Activated CD8-positive, alpha-beta T cell treated with anti-CD3 and anti-CD28 coated beads for 36 hours (primary cell): ENCODE measurements at regions not wholly inside any gene's neighbourhood (a gene's known extent, or its start where the extent isn't known, plus 50 kb on each side); places are given as distances from the start of the nearest gene placed in this dataset.
"Not testable (repeated sequence)": the region's sequence is repeated elsewhere in the genome, so short reads cannot be mapped to it uniquely, and the experiment has no call there.

Source experiments
- ATAC-seq: fragments of 200-7000 bp; cut with Tn5 transposase; one replicate; pipeline ENCODE4 v1.10.0; 2021; ENCODE audit warnings: mild to moderate bottlenecking, moderate library complexity
- CTCF ChIA-PET: fragments of 350-600 bp; sonication (Branson Sonifier 250); formaldehyde crosslinking; loops from one replicate; lab custom pipeline; 2021; ENCODE audit warnings: antibody characterized with exemption; lab: Charles Lee
- POLR2A ChIA-PET: fragments of 350-600 bp; sonication (Branson Sonifier 250); formaldehyde crosslinking; loops from one replicate; lab custom pipeline; 2021; ENCODE audit warnings: antibody characterized with exemption; lab: Charles Lee
- DNase-seq: peaks from one replicate; pipeline ENCODE4 v3.0.0-alpha.2; 2020
- H3K27ac Mint-ChIP-seq: one replicate; pipeline ENCODE4 v1.8.0; 2021; ENCODE audit warnings: mild to moderate bottlenecking, mixed read lengths
- H3K27me3 Mint-ChIP-seq: one replicate; pipeline ENCODE4 v1.8.0; 2021; ENCODE audit warnings: mixed read lengths
- H3K36me3 Mint-ChIP-seq: one replicate; pipeline ENCODE4 v1.8.0; 2021; ENCODE audit warnings: low read depth, mixed read lengths
- H3K4me1 Mint-ChIP-seq: one replicate; pipeline ENCODE4 v1.8.0; 2021; ENCODE audit warnings: low read depth, mixed read lengths
- H3K4me3 Mint-ChIP-seq: one replicate; pipeline ENCODE4 v1.8.0; 2021; ENCODE audit warnings: mild to moderate bottlenecking, moderate library complexity, mixed read lengths
- H3K9me3 Mint-ChIP-seq: one replicate; pipeline ENCODE4 v1.8.0; 2021; ENCODE audit warnings: mixed read lengths
- CTCF ChIP-seq: fragments of 200-600 bp; IDR thresholded peaks from one replicate; pipeline ENCODE4 v1.8.0; 2022; ENCODE audit warnings: antibody characterized with exemption, mild to moderate bottlenecking
- intact Hi-C: fragments of 100-400 bp; cut with micrococcal nuclease; formaldehyde crosslinking; loops from one replicate; pipeline ENCODE4 v1.10.0; 2022

- DNase-seq: no peak
- ChIA-PET POLR2A (no interaction called here), CTCF (no interaction called here)
- no peak for TF ChIP-seq CTCF
- no peaks in the 10 kb centered on the region for H3K4me1 Mint-ChIP-seq
- H3K4me3 Mint-ChIP-seq: no peak overlapping the region
- ATAC-seq: no peak
- H3K27ac Mint-ChIP-seq: no peak overlapping the region
- H3K27me3 Mint-ChIP-seq: no peaks in the 10 kb centered on the region
- peaks cover 22% of the 10 kb centered on the region for H3K9me3 Mint-ChIP-seq
- intact Hi-C loops: no loop called here
- H3K36me3 Mint-ChIP-seq: peaks cover 8% of the 10 kb centered on the region
These were observed 665.7 kb upstream of the TBL1XR1 start for GRCh38 chr3:177862962-177863491.

- DNase-seq, POLR2A ChIA-PET, H3K4me1 Mint-ChIP-seq, intact Hi-C loops, H3K4me3 Mint-ChIP-seq, H3K27me3 Mint-ChIP-seq, H3K27ac Mint-ChIP-seq, H3K36me3 Mint-ChIP-seq, ATAC-seq: not testable (repeated sequence)
- peaks cover 23% of the 10 kb centered on the region for H3K9me3 Mint-ChIP-seq
- CTCF ChIA-PET: interaction anchor here (1.0 kb wide), 1 partner anchor 122 kb away, joined by 3 read pairs; no protein-coding TSS in a partner anchor
These were observed 665.0 kb upstream of the KCNMB2 start for GRCh38 chr3:177871267-177871666.

- TF ChIP-seq CTCF: no peak
- POLR2A ChIA-PET: no interaction called here
- H3K36me3 Mint-ChIP-seq: no peaks in the 10 kb centered on the region
- H3K27ac Mint-ChIP-seq: no peak overlapping the region
- H3K27me3 Mint-ChIP-seq: no peaks in the 10 kb centered on the region
- CTCF ChIA-PET: no interaction called here
- H3K4me1 Mint-ChIP-seq: peaks cover 17% of the 10 kb centered on the region
- intact Hi-C loops: no loop called here
- DNase-seq: no peak
- no peaks in the 10 kb centered on the region for H3K9me3 Mint-ChIP-seq
- no peak for ATAC-seq
- no peak overlapping the region for H3K4me3 Mint-ChIP-seq
These were observed 658.0 kb upstream of the KCNMB2 start for GRCh38 chr3:177878192-177878591.

- TF ChIP-seq CTCF: no peak
- no peak for ATAC-seq
- ChIA-PET POLR2A (no interaction called here), CTCF (no interaction called here)
- DNase-seq: no peak
- no peak overlapping the region for H3K4me3 Mint-ChIP-seq
- no peaks in the 10 kb centered on the region for H3K36me3 Mint-ChIP-seq
- no peaks in the 10 kb centered on the region for H3K9me3 Mint-ChIP-seq
- intact Hi-C loops: no loop called here
- no peaks in the 10 kb centered on the region for H3K27me3 Mint-ChIP-seq
- H3K4me1 Mint-ChIP-seq: peaks cover 24% of the 10 kb centered on the region
- H3K27ac Mint-ChIP-seq: no peak overlapping the region
These were observed 657.3 kb upstream of the KCNMB2 start for GRCh38 chr3:177878957-177879356.

- ChIA-PET CTCF (no interaction called here), POLR2A (no interaction called here)
- no peak for DNase-seq
- peaks cover 2% of the 10 kb centered on the region for H3K9me3 Mint-ChIP-seq
- intact Hi-C loops: no loop called here
- H3K4me3 Mint-ChIP-seq: no peak overlapping the region
- no peak overlapping the region for H3K27ac Mint-ChIP-seq
- H3K36me3 Mint-ChIP-seq: no peaks in the 10 kb centered on the region
- H3K27me3 Mint-ChIP-seq: no peaks in the 10 kb centered on the region
- TF ChIP-seq CTCF: no peak
- no peak for ATAC-seq
- H3K4me1 Mint-ChIP-seq: peaks cover 18% of the 10 kb centered on the region
These were observed 654.9 kb upstream of the KCNMB2 start for GRCh38 chr3:177881351-177881750.
